DMS 273 (cell line): ENCODE measurements at regions not wholly inside any gene's neighbourhood (a gene's known extent, or its start where the extent isn't known, plus 50 kb on each side); places are given as distances from the start of the nearest gene placed in this dataset.
"Not testable (repeated sequence)": the region's sequence is repeated elsewhere in the genome, so short reads cannot be mapped to it uniquely, and the experiment has no call there.

Experiments
- DNase-seq: peaks from one replicate; lab custom pipeline; 2025; ENCODE audit not compliant: unreplicated experiment; lab: John Stamatoyannopoulos, UW

- DNase-seq, result not testable (repeated sequence)
These were observed 53.6 kb upstream of the EDA2R start for GRCh38 chrX:66692512-66692911.
